GM10266 (cell line): ENCODE measurements at regions not wholly inside any gene's neighbourhood (a gene's known extent, or its start where the extent isn't known, plus 50 kb on each side); places are given as distances from the start of the nearest gene placed in this dataset.

Experiments
- DNase-seq: peaks from one replicate; pipeline ENCODE4 v3.0.0; 2012; ENCODE audit errors: extremely low spot score
- CTCF ChIP-seq: IDR thresholded peaks from 2 replicates; pipeline ENCODE4 v1.5.1; 2012; ENCODE audit warnings: mild to moderate bottlenecking, low read depth; ENCODE audit not compliant: control insufficient read depth, insufficient read depth; ENCODE audit errors: missing control alignments

- TF ChIP-seq CTCF, result no peak
- DNase-seq, result no peak
Measured at GRCh38 chr13:30020726-30021312, 170.4 kb upstream of the UBL3 start.

- no peak for TF ChIP-seq CTCF
- DNase-seq, result no peak
Measured at GRCh38 chr13:30019648-30020626, 169.5 kb upstream of the UBL3 start.

GRCh38 chr13:30017880-30018279, 167.5 kb upstream of the UBL3 start:
- TF ChIP-seq CTCF, result no peak
- no peak for DNase-seq

GRCh38 chr13:30016398-30016797, 166.0 kb upstream of the UBL3 start:
- no peak for DNase-seq
- TF ChIP-seq CTCF, result no peak

GRCh38 chr13:30009411-30009810, 159.0 kb upstream of the UBL3 start:
- TF ChIP-seq CTCF, result no peak
- DNase-seq, result no peak

GRCh38 chr13:30006246-30006645, 155.8 kb upstream of the UBL3 start:
- no peak for TF ChIP-seq CTCF
- no peak for DNase-seq

GRCh38 chr13:30004204-30004603, 153.8 kb upstream of the UBL3 start:
- TF ChIP-seq CTCF, result no peak
- no peak for DNase-seq
